ENCODE measurements at regions not wholly inside any gene's neighbourhood (a gene's known extent, or its start where the extent isn't known, plus 50 kb on each side); places are given as distances from the start of the nearest gene placed in this dataset.
"Not testable (repeated sequence)": the region's sequence is repeated elsewhere in the genome, so short reads cannot be mapped to it uniquely, and the experiment has no call there.

GRCh38 chr2:225236769-225237323 lies 162.7 kb upstream of the NYAP2 start:
- DNase-seq = no peak

GRCh38 chr2:225233234-225233633 lies 166.3 kb upstream of the NYAP2 start:
- no peak for DNase-seq

- DNase-seq = no peak
Measured at GRCh38 chr2:225231900-225232299, 167.6 kb upstream of the NYAP2 start.

DNA sequence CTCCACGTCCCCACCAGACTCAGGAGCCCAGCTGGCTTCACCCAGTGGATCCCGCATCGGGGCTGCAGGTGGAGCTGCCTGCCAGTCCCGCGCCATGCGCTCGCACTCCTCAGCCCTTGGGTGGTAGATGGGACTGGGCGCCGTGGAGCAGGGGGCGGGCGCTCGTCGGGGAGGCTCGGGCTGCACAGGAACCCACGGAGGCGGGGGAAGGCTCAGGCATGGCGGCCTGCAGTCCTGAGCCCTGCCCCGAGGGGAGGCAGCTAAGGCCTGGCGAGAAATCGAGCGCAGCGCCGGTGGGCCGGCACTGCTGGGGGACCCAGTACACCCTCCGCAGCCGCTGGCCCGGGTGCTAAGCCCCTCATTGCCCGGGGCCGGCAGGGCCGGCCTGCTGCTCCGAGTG lies 170.2 kb upstream of the NYAP2 start:
- DNase-seq = not testable (repeated sequence)

DNA sequence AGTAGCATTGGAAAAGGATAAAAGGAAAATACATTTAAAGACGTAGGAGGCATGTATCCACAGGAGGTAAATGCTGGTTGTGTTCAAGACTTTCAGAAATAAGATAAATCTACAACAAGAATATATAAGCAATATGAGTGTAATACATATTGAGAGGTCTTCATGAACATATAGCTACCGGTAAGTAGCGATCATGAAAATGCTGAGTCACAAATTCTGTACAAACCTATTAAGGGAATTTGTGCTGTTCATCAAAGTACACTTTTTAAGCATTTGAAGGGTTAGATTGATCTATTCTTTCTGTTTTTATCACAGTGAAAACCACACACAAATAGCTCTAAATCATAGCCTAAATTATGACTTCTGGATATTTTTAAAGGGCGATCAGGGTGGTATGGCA lies 173.1 kb upstream of the NYAP2 start:
- DNase-seq = no peak

DNA sequence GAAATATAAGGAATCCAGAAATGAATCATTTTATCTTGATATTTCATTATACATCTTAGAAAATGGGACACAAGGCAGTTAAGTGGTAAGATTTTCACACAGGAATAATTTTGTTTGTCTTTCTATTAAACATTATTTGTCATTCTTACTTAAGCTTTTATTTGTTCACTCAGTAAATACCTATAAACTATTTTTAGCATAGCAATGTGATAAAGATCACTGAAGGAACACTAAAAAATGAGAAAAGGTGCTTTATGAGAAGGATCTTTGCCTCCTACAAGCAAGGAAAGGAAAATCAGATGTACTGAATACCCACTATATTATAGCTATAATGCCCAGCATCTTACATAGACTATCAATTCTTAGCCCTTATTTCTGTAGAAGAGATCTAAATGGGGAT lies 176.2 kb upstream of the NYAP2 start:
- no peak for DNase-seq

GRCh38 chr2:225207471-225207870 lies 165.2 kb upstream of the DOCK10 start:
- DNase-seq = no peak

- no peak for DNase-seq
Measured at GRCh38 chr2:225207043-225207442, 164.8 kb upstream of the DOCK10 start.

GRCh38 chr2:225196579-225196978 lies 154.3 kb upstream of the DOCK10 start:
- no peak for DNase-seq

- no peak for DNase-seq
Measured at GRCh38 chr2:225192869-225193268, 150.6 kb upstream of the DOCK10 start.

- no peak for DNase-seq
Measured at GRCh38 chr2:225190987-225191386, 148.7 kb upstream of the DOCK10 start.

DNA sequence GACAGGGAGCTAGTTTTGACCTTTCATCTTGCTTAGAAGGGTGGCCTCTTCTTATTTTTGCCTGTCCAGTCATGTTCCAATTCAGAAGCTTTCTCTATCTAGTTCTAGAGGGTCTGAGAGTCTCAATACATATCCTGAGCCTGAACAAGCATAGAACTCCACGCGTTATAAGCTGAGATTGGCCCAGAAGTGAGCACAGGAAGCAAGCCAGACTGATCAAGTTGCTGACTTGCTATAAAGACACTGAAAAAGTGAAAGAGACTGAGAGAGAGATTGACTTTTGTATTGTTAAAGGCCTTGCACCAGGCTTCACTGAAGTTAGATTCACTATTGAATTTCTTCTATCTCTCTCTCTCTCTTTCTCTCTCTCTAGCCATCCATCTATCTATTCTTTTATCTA lies 142.7 kb upstream of the DOCK10 start:
- DNase-seq = no peak

DNA sequence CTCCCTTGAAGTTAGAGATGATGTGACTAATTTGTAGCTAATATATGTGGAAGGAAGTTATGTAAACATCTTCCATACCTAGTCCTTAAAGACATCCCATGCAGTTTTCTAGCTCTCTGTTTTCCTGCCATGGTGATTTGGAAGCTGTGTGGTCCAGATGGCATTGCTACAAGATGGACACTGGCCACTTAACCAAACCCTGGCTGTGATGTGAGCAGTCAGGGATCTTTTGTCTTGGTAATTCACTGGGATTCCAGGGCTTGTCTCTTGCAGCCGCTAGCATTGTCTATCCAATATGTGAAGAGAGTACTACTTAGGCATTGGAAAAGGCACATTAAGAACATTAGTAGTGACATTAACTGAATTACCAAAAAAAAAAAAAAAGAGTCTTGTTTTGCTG lies 139.9 kb upstream of the DOCK10 start:
- no peak for DNase-seq

GRCh38 chr2:225177098-225177497 lies 134.8 kb upstream of the DOCK10 start:
- DNase-seq = no peak

DNA sequence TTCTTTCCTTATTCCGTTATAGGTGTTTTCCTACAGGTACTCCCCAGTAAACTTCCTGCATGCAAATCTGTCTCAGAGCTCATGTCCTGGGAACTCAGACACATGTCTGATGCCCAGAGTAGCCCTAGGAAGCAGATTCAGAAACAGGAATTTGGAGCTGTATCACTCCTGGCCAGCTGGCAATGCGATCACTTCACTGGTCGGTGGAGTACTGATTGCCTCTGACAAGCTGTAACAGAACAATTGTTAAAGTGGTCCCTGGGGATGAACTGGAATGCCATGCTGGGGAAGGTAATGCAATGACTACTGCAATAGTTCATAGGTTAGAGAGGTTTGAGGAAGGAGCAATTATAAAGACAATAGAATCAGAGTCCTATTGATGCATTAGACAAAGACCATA lies 131.6 kb upstream of the DOCK10 start:
- DNase-seq = no peak

DNA sequence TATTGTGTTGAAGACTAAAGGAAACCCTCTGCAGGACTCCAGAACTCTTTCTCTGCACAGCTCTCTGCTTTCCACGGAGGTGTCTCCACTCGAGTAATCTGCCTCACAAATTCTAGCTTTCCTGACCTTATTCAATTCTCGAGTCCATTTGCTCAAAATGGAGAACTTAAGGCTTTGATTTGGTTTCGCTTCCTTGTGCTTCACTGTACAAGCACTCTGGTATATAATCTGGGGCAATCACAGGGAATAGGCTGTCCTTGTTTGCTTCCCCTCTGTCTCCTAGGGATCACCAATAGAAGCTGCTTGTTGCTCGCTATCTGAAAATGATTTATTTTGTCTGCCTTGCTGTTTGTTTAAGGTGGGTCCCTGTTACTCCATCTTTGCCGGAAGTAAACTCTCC lies 129.1 kb upstream of the DOCK10 start:
- no peak for DNase-seq

DNA sequence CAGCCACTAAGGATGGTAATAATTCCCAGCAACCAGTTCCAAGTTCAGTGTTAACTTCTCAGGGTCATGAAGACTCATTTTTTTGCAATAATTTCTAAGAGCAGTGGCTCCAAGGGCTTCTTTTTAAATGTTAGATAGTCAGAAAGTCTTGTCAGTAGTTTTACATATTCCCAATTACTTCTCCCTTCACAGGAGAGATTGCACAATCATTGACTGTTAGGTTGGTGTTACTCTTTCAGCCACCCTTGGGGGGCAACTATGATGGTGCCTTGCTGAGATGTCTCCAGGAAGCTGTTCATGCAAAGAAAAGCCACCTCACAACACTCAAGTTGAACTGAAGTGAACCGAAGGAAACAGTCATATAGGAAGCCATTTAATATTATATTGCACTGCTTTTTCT lies 127.9 kb upstream of the DOCK10 start:
- DNase-seq = no peak

DNA sequence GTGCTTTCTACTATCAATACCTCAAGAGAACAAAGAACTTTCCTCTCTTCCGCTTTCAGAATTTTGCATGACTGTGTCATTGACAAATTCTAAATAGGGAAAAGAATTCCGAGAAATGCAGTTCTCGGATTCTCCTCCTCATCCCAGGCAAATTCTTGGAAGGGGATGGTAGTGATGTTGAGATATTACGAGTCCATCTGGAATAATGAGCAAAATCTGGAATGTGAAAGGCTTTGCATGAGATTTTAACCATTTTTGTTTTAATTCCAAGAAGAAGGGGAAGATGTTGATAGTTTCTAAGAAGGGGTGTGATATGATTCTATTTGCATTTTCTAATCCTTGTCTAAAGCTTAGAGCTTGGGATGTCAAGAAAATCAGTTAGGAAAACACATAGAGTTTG lies 127.1 kb upstream of the DOCK10 start:
- no peak for DNase-seq

- no peak for DNase-seq
Measured at GRCh38 chr2:225165052-225165451, 122.8 kb upstream of the DOCK10 start.

DNA sequence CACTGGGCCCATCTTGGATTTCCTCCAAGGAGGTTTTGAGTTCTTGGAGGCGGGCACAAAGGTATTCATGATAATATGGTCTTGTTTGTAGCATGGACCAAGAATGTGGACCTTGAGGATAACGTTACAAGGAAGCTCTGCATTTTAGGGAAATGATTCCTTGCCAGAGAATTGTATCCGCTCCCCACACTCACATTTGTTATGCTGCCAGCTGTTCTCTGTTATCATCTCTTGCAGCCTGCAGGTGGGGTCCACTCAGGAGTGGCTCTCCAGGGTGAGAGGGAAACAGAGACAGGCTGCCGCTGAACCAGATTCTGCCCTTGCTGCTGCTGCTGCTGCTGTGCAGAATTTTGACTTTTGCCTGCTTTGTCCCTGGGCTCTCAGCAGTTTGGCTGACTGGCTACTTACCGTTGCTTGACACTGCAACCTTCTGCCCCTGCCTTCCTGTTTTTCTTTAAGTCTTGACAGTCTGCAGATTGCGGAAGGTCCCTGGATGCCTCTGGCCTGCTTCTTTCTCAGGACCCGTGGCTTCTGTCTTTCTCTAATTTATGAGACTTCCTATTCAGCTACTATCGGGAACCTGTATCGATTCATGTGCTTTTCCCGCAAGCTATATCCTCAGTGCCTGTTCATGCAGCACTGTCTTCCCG lies 122.3 kb upstream of the DOCK10 start:
- no peak for DNase-seq

- no peak for DNase-seq
Measured at GRCh38 chr2:225158360-225158759, 116.1 kb upstream of the DOCK10 start.

- no peak for DNase-seq
Measured at GRCh38 chr2:225156853-225157451, 114.7 kb upstream of the DOCK10 start.

GRCh38 chr2:225140723-225141122 lies 98.5 kb upstream of the DOCK10 start:
- DNase-seq = no peak

- no peak for DNase-seq
Measured at GRCh38 chr2:225137971-225138370, 95.7 kb upstream of the DOCK10 start.

GRCh38 chr2:225136552-225136951 lies 94.3 kb upstream of the DOCK10 start:
- no peak for DNase-seq

Measured in NCI-H2029 treated with DMSO at 0.1 percent for 48 hours (cell line).